Activated CD4-positive, alpha-beta T cell treated with anti-CD3 and anti-CD28 coated beads for 4 hours (primary cell): ENCODE measurements at regions not wholly inside any gene's neighbourhood (a gene's known extent, or its start where the extent isn't known, plus 50 kb on each side); places are given as distances from the start of the nearest gene placed in this dataset.

ENCODE experiments used
- DNase-seq, 2 donors: peaks; one replicate each; pipeline ENCODE4 v3.0.0-alpha.2; 2020

- DNase-seq = no peak
Observed at GRCh38 chr4:173919196-173919595, 364.3 kb downstream of the FBXO8 start.

- DNase-seq = no peak
Observed at GRCh38 chr4:173917255-173917960, 366.1 kb downstream of the FBXO8 start.

DNA sequence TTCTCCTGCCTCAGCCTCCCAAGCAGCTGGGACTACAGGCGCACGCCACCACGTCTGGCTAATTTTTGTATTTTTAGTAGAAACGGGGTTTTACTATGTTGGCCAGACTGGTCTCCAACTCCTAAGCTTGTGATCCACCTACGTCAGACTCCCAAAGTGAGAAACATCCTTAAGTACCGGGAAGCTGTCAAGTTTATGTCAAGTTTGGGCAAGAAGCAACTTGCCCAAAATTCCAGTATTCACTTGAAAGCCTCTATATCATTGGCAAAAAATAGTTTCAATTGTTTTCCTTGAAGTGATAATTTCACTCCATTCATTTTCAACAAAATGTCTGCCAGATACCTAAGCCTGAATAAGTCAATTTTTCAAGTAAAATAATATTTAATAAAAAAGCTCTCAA lies 370.0 kb downstream of the FBXO8 start:
- no peak for DNase-seq

DNA sequence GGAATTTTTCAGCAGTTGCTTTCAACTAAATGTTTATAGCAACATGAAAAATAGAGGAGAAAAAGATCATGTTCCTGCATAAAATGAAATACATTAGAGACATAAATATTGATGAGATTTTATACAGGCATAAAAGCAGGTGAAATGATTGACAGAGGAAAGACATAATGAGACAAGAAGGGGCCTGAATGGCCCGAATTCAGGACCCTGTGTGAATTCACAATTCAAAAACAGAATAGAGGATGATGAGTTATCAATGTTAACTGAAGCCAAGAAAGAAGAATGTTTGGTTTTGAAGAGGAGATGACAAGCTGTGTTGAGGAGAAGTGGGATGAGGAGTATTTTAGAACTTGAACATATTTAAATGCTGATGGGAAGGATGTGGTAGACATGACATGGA lies 371.1 kb downstream of the FBXO8 start:
- no peak for DNase-seq

DNA sequence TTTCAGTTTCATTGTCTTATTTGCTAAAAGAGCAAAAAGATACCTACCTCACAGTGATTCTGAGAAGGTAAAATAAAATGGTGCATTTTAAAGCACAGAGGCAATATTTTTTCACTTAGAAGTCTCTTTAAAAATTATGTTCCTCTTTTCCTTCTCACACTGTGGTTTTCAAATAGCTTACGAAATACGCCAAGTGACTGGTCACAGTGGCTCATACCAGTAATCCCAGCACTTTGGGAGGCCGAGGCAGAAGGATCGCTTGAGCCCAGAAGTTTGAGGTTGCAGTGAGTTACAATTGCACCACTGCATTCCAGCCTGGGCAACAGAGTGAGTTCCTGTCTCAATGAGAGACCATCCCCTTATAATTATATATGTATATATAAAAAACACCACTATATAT lies 372.6 kb downstream of the FBXO8 start:
- DNase-seq = no peak

DNA sequence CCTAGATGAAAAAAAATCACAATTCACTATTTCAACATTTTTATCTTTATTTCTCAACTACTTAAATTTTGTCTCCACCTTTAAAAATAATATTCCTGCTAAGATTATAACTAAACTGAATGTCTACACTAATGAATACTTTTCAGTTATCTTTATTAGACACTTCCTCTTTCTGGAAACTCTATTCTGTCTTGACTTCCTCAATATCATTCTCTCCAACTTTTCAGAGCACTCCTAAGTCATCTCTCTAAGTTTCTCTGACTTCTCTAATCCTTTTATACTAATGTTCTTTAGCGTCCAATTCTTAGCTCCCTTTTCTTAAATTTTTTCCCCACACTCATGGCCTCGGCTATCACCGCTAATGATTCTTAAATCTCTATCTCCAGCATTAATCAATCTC lies 374.2 kb downstream of the FBXO8 start:
- DNase-seq = no peak

DNA sequence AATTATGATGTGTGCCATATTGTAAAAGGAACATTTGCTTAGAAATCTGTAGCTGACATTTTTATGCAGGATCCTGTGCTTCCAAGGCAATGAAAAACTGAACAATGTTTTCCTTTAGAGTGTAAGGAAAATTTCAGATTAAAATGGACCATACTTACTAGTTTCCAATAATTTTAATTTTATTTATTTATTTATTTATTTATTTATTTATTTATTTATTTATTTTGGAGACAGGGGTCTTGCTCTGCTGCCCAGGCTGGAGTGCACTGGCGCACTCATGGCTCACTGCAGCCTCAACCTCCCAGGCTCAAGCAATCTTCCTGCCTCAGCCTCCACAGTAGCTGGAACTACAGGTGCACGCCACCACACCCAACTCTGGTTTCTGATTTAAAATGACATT lies 369.8 kb upstream of the HAND2 start:
- no peak for DNase-seq

GRCh38 chr4:173891072-173891471 lies 361.0 kb upstream of the HAND2 start:
- no peak for DNase-seq

DNA sequence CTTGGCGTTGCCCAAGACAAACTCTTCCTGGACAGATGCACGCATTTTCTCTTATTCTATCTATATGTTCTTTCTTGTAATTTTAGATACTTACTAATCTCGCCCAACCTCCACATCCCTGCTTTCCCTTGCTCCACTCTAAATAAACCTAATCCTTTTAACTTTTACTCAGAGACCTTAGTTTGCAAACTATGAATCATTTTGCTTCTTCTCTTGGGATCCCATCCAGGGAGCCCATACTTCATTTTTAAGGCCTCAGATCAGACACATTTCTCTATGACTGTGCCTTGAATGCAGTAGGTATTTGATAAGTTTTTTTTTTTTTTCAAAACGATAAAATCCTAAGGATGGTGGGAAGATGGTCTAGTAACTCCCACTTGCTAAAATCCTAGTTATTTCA lies 353.8 kb upstream of the HAND2 start:
- DNase-seq = no peak

DNA sequence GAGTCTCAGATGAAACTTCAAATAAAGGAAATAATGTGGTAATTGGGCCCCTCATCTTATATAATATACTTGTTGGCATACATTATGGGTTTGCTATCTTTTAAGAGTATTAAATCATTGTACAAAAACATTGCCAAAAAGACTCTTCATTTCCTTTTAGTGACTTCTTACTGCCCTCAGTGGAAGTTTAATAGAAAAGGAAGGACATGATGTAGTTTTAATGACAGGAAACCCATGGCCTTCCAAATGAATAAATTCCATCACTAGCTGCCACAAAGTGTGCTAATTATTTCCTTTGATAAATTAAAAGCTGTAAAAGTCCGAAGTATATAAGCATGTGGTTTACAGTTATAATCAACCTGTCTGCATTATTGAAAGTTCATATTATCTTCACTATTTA lies 350.9 kb upstream of the HAND2 start:
- DNase-seq = no peak

DNA sequence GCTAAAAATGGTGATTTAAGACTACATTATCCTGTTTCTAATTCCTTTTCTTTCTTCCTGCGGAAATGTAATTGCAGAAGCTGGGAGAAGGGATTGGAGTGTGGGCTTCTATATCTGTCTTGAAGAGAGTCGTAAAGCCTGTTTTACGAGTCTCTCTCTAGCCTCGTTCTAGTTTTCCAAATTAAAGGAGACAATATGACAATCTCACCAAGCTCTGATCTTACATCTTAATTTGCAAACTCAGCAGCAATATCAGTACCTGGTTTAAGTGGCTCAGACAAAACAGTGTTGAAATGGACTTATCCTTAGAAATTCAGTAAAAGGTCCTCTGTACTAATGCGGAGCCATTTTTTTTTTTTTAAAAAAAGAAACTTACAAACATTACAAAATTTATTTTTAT lies 349.5 kb upstream of the HAND2 start:
- no peak for DNase-seq

DNA sequence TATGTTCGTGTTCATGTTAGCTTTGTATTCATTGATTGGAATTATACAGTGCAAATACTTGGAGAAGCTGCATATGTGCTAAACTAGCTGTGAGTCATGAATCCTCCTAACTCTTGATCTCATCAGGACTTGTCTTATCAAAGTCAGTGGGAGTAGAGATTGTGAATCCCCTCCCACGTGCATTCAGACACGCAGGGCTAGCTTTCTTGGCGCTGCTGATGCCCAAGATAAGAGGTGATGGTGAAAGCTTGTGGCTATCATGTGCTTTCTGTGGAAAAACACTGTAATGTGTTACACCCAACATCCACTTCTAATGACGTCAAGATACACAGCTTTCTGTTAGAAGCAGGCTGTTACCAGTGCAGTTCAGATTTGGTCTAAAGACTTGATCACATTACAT lies 348.7 kb upstream of the HAND2 start:
- DNase-seq = no peak

DNA sequence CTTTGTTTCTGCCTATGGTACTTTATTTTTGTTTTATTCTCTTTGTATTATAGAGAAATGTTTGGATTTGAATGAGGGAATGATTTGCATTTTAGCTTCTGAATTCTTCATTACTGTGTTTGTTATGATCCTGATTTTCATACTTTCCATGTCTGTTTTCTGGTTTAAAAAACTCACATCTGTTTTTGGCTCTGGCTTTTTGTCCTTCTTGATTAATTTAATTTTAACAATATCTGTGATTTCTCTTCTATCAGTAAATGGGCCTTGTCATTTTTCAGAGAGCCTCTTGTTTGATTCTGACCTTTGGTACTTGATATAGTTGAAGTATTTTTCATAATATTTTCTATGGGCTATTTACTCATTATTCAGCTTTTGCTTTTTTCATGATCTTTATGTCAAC lies 341.6 kb upstream of the HAND2 start:
- DNase-seq = no peak

- no peak for DNase-seq
Observed at GRCh38 chr4:173866322-173867026, 336.4 kb upstream of the HAND2 start.

- DNase-seq = no peak
Observed at GRCh38 chr4:173862754-173863153, 332.7 kb upstream of the HAND2 start.

- no peak for DNase-seq
Observed at GRCh38 chr4:173860094-173860493, 330.1 kb upstream of the HAND2 start.

- no peak for DNase-seq
Observed at GRCh38 chr4:173859091-173859713, 329.2 kb upstream of the HAND2 start.

GRCh38 chr4:173858471-173858870 lies 328.4 kb upstream of the HAND2 start:
- no peak for DNase-seq

DNA sequence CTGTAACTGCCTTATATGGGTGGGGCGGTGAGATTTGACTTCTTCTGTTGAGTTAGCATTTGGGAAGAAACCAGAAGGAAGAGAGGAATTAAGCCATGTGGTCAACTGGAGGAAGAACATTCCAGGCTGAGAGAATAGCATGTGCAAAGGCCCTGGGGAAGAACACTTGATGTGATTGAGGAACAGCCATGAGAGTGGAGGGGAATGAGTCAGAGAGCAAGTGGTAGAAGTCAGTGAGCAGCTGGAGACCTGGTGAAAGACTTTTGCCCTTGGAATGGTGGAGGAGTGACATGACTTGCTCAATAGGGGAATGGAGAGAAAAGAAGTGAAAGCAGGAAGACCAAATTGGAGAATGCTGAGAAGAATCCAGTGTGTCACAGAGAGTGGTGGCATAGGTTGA lies 327.8 kb upstream of the HAND2 start:
- DNase-seq = no peak

DNA sequence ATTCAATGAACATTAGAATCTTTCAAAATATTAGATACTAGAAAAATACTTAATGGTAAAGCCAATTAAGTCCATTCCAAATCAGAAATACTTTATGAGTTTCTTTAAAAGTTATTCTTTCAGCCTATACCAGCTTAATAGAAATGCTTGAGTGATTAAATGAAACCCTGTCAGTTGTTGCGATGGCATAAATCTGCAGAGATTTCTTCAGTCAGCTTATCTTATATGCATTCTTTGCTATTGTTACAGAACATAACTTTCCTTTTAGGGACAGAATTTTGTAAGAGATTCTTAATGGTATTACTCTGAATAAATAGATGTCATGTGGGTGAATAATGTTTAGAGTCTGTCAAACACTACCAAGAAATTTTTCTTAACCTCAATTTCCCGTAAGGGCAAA lies 325.0 kb upstream of the HAND2 start:
- no peak for DNase-seq

- no peak for DNase-seq
Observed at GRCh38 chr4:173852775-173853174, 322.7 kb upstream of the HAND2 start.

DNA sequence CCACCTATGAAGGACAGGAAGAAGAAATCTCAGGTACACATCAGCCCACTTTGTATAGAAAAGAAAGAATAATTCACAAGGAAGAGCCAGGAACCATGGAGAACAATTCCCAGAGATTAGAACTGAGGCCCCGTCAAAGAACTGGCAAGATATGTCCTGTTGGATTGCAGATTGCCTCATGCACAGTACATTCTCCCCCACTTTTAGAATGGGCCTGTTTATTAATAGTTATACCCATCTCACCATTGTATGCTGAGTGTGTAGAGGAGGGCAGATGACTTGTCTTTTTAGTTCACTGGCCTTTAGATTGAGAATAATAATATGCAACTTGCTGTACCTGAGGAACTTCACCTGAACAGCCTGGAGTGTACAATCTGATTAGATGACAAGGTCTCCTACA lies 315.6 kb upstream of the HAND2 start:
- no peak for DNase-seq

GRCh38 chr4:173839865-173840264 lies 309.8 kb upstream of the HAND2 start:
- no peak for DNase-seq

- no peak for DNase-seq
Observed at GRCh38 chr4:173837517-173837916, 307.5 kb upstream of the HAND2 start.

DNA sequence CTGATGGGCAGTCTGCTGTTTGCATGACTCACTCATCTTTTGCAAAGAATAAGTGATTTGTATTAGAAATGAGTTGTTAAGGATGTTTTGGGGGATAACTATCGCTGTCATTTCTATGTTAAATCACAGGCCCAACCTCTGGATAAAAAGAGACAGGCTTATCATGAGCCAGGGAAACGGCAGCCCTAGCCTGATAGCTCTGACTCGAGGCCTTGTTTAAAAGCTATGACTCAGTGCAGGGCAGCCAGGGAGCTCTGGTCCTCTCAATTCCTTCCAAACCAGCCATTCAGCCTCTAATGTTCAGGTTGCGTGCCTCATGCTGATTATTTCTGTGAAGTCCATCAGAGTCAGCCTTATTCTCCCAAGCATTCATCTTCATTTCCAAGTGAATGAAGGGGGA lies 305.9 kb upstream of the HAND2 start:
- no peak for DNase-seq
